Duodenal mucosa (tissue), 2 donors: ENCODE measurements at regions not wholly inside any gene's neighbourhood (a gene's known extent, or its start where the extent isn't known, plus 50 kb on each side); places are given as distances from the start of the nearest gene placed in this dataset.

ENCODE experiments used
- H3K27ac ChIP-seq: one replicate; pipeline ENCODE4 v1.7.0; 2013; ENCODE audit warnings: low read depth, low read length
- H3K27me3 ChIP-seq, 2 donors: one replicate each; pipeline ENCODE4 v1.7.0; 2013; ENCODE audit warnings: low read length in 2 of 2, control low read depth in 1 of 2; ENCODE audit not compliant: insufficient read depth in 2 of 2, control insufficient read depth in 1 of 2
- H3K36me3 ChIP-seq, 2 donors: one replicate each; pipeline ENCODE4 v1.7.0; 2013; ENCODE audit warnings: low read length in 2 of 2, control low read depth in 1 of 2; ENCODE audit not compliant: insufficient read depth in 2 of 2, control insufficient read depth in 1 of 2
- H3K4me1 ChIP-seq, 2 donors: one replicate each; pipeline ENCODE4 v1.7.0; 2013; ENCODE audit warnings: low read length in 2 of 2, control low read depth in 1 of 2; ENCODE audit not compliant: insufficient read depth in 2 of 2, control insufficient read depth in 1 of 2
- H3K4me3 ChIP-seq, 2 donors: one replicate each; pipeline ENCODE4 v1.7.0; 2013; ENCODE audit warnings: low read length in 2 of 2, low read depth in 1 of 2
- H3K9ac ChIP-seq, 2 donors: one replicate each; pipeline ENCODE4 v1.7.0; 2013; ENCODE audit warnings: low read length in 2 of 2, low read depth in 1 of 2
- H3K9me3 ChIP-seq, 2 donors: one replicate each; pipeline ENCODE4 v1.7.0; 2013; ENCODE audit warnings: low read length in 2 of 2, control low read depth in 1 of 2; ENCODE audit not compliant: control insufficient read depth in 1 of 2

DNA sequence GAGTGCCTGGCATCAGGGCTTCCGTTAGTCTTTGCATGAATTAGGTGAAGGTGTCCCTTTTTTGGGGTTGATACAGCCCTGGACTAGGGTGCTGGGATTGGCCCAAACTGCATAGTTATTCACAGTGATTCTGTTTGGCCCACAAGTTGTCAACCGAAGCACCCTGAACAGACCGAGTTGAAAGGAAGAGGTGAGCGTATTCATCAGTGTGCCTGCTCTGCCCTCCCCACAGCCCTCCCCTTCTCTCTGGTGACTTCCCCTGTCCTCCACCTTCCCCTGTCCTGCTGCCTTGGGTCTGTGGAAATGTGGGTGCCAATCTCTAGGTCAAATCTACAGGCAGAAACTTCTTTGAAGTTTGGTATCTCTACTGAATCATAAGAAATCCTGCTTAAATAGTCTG lies 330.5 kb downstream of the DYSF start:
- no peak overlapping the region for H3K27ac ChIP-seq
- H3K4me3 ChIP-seq, result no peak overlapping the region
- H3K9me3 ChIP-seq, result no peaks in the 10 kb centered on the region
- no peak overlapping the region for H3K9ac ChIP-seq
- no peaks in the 10 kb centered on the region for H3K27me3 ChIP-seq
- peaks cover 0 to 4% of the 10 kb centered on the region in 2 donors for H3K4me1 ChIP-seq
- no peaks in the 10 kb centered on the region for H3K36me3 ChIP-seq

DNA sequence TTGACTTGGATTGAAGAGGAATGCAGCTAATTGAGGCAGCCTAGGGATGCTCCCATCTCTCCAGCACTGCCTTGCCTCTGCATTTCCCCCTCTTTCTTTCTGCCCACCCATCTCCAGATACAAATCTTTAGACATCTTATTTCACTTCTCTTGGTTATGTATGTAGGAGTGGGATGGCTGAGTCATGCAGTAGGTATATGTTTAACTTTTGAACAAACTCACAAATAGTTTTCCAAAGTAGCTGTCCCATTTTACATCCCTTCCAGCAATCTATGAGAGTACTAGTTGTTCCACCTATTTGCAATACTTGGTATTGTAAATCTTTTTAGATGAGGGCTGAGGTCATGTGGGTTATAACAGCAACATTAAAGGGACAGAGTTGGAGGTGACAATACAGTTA lies 329.9 kb downstream of the DYSF start:
- no peak overlapping the region for H3K4me3 ChIP-seq
- no peak overlapping the region for H3K9ac ChIP-seq
- no peaks in the 10 kb centered on the region for H3K36me3 ChIP-seq
- peaks cover 0 to 5% of the 10 kb centered on the region in 2 donors for H3K4me1 ChIP-seq
- H3K9me3 ChIP-seq, result no peaks in the 10 kb centered on the region
- H3K27ac ChIP-seq, result no peak overlapping the region
- no peaks in the 10 kb centered on the region for H3K27me3 ChIP-seq

DNA sequence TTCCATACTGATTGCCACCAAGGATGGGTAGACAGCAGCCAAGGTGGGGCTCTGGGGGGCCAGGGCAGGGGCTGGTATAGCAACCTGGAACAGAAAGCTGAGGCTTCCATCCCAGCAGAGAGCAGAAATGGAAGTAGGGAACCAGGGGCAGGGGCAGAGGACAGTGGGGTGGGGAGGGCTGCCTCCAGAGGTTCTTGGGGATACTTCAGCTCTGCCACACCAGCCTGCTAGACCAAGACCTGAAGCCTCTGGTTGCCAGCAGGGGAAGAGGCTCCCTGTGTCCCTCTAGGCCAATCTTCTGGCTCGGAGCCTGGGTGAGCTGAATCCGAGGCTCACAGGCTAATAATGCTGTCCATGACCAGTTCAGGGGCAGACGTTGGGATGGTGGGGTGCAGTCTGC lies 329.0 kb downstream of the DYSF start:
- Histone ChIP-seq H3K9ac (no peak overlapping the region), H3K9me3 (no peaks in the 10 kb centered on the region), H3K27me3 (no peaks in the 10 kb centered on the region), H3K27ac (no peak overlapping the region), H3K4me3 (no peak overlapping the region), H3K4me1 (peaks cover 0 to 5% of the 10 kb centered on the region in 2 donors), H3K36me3 (no peaks in the 10 kb centered on the region)

DNA sequence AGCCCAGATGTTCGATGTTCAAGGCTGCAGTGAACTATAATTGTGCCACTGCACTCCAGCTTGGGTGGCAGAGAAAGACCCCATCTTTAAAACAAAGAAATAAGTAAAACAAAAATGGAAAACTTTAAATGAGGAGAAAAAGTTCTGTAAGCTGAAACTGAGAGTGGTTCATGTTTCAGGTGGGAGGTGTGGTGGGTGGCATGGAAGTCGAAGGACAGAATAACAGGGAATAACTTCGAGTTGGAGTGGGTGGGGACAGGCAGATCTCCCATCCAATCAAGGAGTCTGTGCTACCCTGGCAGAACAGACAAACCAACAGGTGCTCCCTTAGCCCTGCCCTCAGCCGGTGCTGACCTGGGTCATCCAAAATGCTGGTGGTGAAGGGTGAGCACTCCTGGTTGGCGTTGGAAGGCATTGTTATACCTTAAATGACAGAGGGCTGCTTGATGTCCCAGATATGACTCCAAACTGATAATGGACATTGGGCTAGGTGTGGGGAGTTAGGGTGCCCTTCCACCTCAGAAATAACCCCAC lies 328.4 kb downstream of the DYSF start:
- H3K4me3 ChIP-seq, result no peak overlapping the region
- peaks cover 0 to 5% of the 10 kb centered on the region in 2 donors for H3K4me1 ChIP-seq
- H3K27ac ChIP-seq, result no peak overlapping the region
- H3K9ac ChIP-seq, result no peak overlapping the region
- H3K27me3 ChIP-seq, result no peaks in the 10 kb centered on the region
- H3K36me3 ChIP-seq, result no peaks in the 10 kb centered on the region
- no peaks in the 10 kb centered on the region for H3K9me3 ChIP-seq

DNA sequence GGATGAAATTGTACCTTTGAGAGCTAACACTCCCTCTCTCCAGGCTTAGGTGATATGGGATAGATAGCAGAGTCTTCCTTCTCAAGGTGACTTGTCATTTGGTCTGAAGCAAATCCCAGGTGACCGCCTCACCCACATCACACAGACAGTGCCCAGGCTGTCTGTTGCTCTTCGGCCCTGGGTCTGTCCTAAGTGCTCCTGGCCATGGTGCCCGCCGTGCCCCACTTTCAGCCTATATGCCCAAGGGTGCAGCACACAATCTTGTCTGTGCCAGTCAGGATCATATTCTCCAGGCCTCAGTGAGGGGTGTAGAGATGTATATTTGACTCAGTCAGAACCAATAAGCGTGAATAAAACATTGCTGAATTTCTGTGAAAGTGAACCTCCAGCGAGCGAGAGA lies 326.8 kb downstream of the DYSF start:
- Histone ChIP-seq H3K27ac (no peak overlapping the region), H3K9ac (no peak overlapping the region), H3K4me3 (no peak overlapping the region), H3K9me3 (no peaks in the 10 kb centered on the region), H3K27me3 (no peaks in the 10 kb centered on the region), H3K4me1 (peaks cover 0 to 5% of the 10 kb centered on the region in 2 donors), H3K36me3 (no peaks in the 10 kb centered on the region)

DNA sequence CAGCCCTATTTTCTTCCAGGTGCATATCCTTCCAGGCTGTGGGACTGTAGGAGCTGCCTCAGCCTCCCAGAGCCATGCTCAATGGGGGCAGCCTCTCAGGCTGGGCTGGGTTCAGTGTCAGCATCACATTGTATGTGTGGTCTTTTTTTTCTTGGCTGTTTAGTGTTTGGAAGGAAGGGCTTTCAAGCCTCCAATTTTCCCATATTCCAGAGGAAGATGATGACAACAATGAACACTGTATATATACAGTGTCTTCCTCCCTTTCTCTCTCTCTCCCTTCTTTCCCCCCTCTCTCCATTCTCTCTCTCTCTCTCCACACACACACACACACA lies 326.4 kb downstream of the DYSF start:
- no peak overlapping the region for H3K27ac ChIP-seq
- H3K36me3 ChIP-seq, result no peaks in the 10 kb centered on the region
- H3K4me3 ChIP-seq, result no peak overlapping the region
- no peaks in the 10 kb centered on the region for H3K27me3 ChIP-seq
- H3K9me3 ChIP-seq, result no peaks in the 10 kb centered on the region
- H3K9ac ChIP-seq, result no peak overlapping the region
- peaks cover 0 to 5% of the 10 kb centered on the region in 2 donors for H3K4me1 ChIP-seq

DNA sequence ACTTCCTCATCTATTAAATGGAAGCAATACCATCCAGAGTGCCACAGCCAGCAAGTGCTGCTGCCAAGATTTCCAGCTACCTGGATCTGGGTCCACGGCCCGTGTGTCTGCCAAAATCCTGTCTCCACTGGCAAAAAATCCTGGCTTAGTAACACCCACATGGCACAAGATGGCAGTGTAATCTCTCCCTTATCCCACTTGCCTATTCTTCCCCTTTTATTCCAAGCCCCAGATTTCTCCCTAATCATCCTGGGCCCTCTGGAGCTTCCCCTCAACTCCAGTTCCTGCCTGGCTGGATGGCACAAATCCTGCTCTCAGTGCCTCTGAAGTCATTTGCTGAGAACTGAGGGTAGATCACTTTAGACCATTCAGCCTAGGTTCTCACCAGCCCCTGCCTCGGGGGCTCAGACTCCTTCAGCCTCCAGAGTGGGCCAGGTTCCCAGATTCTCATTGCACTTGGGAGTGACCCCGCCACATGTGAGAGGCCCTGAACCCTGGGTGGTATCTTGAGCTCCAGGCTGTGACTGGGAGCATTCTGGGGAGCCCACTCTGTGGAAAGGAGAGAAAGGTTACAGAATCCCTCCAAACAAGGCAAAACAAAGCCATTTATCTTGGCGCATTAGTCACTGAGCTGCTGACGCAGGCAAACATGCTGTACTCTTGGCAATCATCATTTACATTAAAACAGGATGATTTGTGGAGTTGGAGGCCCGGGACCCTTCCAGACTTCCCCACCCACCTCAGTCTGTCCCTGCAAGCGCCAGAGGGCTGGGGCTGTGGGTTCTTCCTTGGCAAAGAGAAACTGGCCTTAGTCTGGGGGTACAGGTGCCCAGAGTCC lies 325.8 kb downstream of the DYSF start:
- Histone ChIP-seq H3K27ac (no peak overlapping the region), H3K27me3 (no peaks in the 10 kb centered on the region), H3K4me1 (peaks cover 0 to 5% of the 10 kb centered on the region in 2 donors), H3K9ac (no peak overlapping the region), H3K9me3 (no peaks in the 10 kb centered on the region), H3K4me3 (no peak overlapping the region), H3K36me3 (no peaks in the 10 kb centered on the region)

DNA sequence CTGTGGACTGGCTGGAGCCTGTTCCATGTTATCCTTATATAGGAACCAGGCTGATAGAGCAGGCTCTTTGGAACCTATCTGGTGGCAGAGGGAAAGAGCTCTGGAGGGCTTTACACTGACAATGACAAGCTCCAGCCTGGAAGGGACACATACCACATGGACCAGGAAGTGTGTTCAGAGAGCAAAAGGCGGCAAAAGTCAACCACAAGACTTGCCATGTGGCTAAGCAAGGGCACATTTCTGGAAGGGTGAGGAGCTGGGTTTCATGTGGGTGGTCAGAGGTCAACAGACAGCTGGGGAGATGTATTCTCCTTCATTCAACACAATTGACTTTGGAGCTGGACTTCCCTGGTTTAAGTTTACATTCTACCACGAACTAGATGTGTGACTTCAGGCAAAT lies 325.2 kb downstream of the DYSF start:
- Histone ChIP-seq H3K9me3 (no peaks in the 10 kb centered on the region), H3K9ac (no peak overlapping the region), H3K36me3 (no peaks in the 10 kb centered on the region), H3K27ac (no peak overlapping the region), H3K4me3 (no peak overlapping the region), H3K27me3 (no peaks in the 10 kb centered on the region), H3K4me1 (peaks cover 0 to 5% of the 10 kb centered on the region in 2 donors)

DNA sequence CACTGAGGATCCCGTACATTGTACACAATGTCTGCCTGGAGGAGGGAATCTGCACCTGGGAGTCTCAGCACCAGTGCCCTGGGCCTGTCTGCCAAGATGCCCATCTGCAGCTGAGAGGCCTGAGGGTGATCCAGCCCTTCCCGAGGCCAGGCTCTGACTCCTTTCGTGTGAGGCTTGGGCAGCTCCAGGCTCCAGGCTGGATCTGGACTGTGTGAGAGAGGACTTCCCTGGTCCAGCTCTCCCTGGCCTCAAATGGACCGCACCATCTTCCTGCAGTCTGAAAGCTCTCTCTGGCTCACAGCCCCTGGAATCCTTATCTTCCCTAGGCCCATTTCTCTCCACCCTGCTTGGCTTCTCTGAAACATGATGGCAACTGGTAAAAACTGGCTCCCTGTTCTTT lies 324.6 kb downstream of the DYSF start:
- Histone ChIP-seq H3K36me3 (no peaks in the 10 kb centered on the region), H3K4me1 (peaks cover 0 to 5% of the 10 kb centered on the region in 2 donors), H3K27ac (no peak overlapping the region), H3K9ac (no peak overlapping the region), H3K9me3 (no peaks in the 10 kb centered on the region), H3K27me3 (no peaks in the 10 kb centered on the region), H3K4me3 (no peak overlapping the region)

DNA sequence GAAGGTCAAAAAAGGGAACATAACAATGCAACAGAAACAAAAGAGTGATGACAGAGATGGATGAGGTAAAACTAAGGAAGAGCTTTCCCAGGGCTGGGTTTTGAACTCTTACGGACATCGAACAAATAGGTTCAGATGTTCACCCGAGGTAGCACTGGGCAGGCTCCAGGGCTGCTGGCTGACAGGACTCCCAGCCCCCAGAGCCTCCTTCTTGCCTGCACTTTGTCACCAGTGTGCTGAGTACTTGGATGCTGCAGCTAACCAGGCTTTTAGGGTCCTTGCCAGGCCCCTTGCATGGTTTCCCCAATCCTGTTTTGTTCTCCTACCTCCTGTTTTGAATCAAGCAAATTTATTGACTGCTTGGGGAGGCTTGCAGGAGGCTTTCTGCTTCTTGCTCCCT lies 322.9 kb downstream of the DYSF start:
- H3K27ac ChIP-seq, result no peak overlapping the region
- H3K9ac ChIP-seq, result no peak overlapping the region
- no peaks in the 10 kb centered on the region for H3K27me3 ChIP-seq
- peaks cover 0 to 5% of the 10 kb centered on the region in 2 donors for H3K4me1 ChIP-seq
- peaks cover 0 to 2% of the 10 kb centered on the region in 2 donors for H3K9me3 ChIP-seq
- H3K36me3 ChIP-seq, result no peaks in the 10 kb centered on the region
- H3K4me3 ChIP-seq, result no peak overlapping the region
